DND-41 (cell line): ENCODE measurements at regions not wholly inside any gene's neighbourhood (a gene's known extent, or its start where the extent isn't known, plus 50 kb on each side); places are given as distances from the start of the nearest gene placed in this dataset.

Source experiments
- CTCF ChIP-seq: IDR thresholded peaks from 2 replicates; pipeline ENCODE4 v1.5.1; 2012; ENCODE audit warnings: borderline replicate concordance, low read length, moderate library complexity, mild to moderate bottlenecking; ENCODE audit not compliant: poor library complexity, severe bottlenecking; ENCODE audit errors: extremely low read depth
- EZH2 ChIP-seq: IDR thresholded peaks from 3 replicates; pipeline ENCODE4 v1.6.1; 2012; ENCODE audit warnings: borderline replicate concordance, low read depth, mild to moderate bottlenecking, moderate library complexity, low read length, inconsistent platforms; ENCODE audit not compliant: severe bottlenecking

GRCh38 chr13:58587183-58587582 lies 955.6 kb downstream of the PCDH17 start:
- TF ChIP-seq CTCF: no peak
- no peak for TF ChIP-seq EZH2
